ENCODE measurements at regions not wholly inside any gene's neighbourhood (a gene's known extent, or its start where the extent isn't known, plus 50 kb on each side); places are given as distances from the start of the nearest gene placed in this dataset.

GRCh38 chr1:10915594-10915993 lies 96.9 kb upstream of the TARDBP start:
- TF ChIP-seq, protein P1, sequence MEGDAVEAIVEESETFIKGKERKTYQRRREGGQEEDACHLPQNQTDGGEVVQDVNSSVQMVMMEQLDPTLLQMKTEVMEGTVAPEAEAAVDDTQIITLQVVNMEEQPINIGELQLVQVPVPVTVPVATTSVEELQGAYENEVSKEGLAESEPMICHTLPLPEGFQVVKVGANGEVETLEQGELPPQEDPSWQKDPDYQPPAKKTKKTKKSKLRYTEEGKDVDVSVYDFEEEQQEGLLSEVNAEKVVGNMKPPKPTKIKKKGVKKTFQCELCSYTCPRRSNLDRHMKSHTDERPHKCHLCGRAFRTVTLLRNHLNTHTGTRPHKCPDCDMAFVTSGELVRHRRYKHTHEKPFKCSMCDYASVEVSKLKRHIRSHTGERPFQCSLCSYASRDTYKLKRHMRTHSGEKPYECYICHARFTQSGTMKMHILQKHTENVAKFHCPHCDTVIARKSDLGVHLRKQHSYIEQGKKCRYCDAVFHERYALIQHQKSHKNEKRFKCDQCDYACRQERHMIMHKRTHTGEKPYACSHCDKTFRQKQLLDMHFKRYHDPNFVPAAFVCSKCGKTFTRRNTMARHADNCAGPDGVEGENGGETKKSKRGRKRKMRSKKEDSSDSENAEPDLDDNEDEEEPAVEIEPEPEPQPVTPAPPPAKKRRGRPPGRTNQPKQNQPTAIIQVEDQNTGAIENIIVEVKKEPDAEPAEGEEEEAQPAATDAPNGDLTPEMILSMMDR (IDR thresholded peaks at IDR 0.05 in 4 of 5, conservative IDR thresholded peaks at IDR 0.05 in 1 of 5) = no peak
- no peak for TF ChIP-seq POLR2A (IDR thresholded peaks at IDR 0.05)

Measured in gastrocnemius medialis (tissue), 4 donors.